Neutrophil (primary cell): ENCODE measurements at regions not wholly inside any gene's neighbourhood (a gene's known extent, or its start where the extent isn't known, plus 50 kb on each side); places are given as distances from the start of the nearest gene placed in this dataset.

Experiments used
- H3K27ac ChIP-seq: fragments of 200-600 bp; sonication (generic); 2 replicates; pipeline ENCODE4 v1.5.1; 2016; ENCODE audit warnings: mild to moderate bottlenecking, moderate library complexity
- H3K27me3 ChIP-seq: fragments of 200-600 bp; sonication (generic); 2 replicates; pipeline ENCODE4 v1.6.0; 2016; ENCODE audit warnings: mild to moderate bottlenecking
- H3K36me3 ChIP-seq: fragments of 200-600 bp; sonication (generic); 2 replicates; pipeline ENCODE4 v1.5.1; 2017
- H3K4me1 ChIP-seq, 2 experiments: fragments of 200-600 bp in 1 of 2; sonication (generic) in 1 of 2; 1 replicate in 1 of 2; 2 replicates in 1 of 2; pipeline versions ENCODE4 v1.5.1 to v1.6.1; 2013 to 2016; ENCODE audit warnings: low read depth in 1 of 2, low read length in 1 of 2, mild to moderate bottlenecking in 1 of 2, moderate library complexity in 1 of 2; ENCODE audit not compliant: control insufficient read depth in 1 of 2, insufficient read depth in 1 of 2
- H3K4me3 ChIP-seq, 2 experiments: fragments of 200-600 bp in 1 of 2; sonication (generic) in 1 of 2; 1 replicate in 1 of 2; 2 replicates in 1 of 2; pipeline ENCODE4 v1.5.1; 2013 to 2016; ENCODE audit warnings: low read depth in 1 of 2, low read length in 1 of 2, mild to moderate bottlenecking in 1 of 2, moderate library complexity in 1 of 2
- H3K9me3 ChIP-seq: fragments of 200-600 bp; sonication (generic); 2 replicates; pipeline ENCODE4 v1.5.1; 2016
- CTCF ChIP-seq: fragments of 200-600 bp; sonication (generic); IDR thresholded peaks from 2 replicates; pipeline ENCODE4 v1.5.1; 2016; ENCODE audit warnings: antibody characterized with exemption

- Histone ChIP-seq H3K27ac (no peak overlapping the region), H3K27me3 (peaks cover 49% of the 10 kb centered on the region), H3K36me3 (no peaks in the 10 kb centered on the region), H3K4me1 (no peaks in the 10 kb centered on the region), H3K4me3 (no peak overlapping the region), H3K9me3 (no peaks in the 10 kb centered on the region)
- no peak for TF ChIP-seq CTCF
These were observed 59.8 kb upstream of the IRS2 start for GRCh38 chr13:109846185-109846584.

GRCh38 chr13:109844396-109844795, 58.0 kb upstream of the IRS2 start:
- Histone ChIP-seq H3K9me3 (no peaks in the 10 kb centered on the region), H3K36me3 (no peaks in the 10 kb centered on the region), H3K27me3 (peaks cover 61% of the 10 kb centered on the region), H3K27ac (no peak overlapping the region), H3K4me1 (no peaks in the 10 kb centered on the region), H3K4me3 (no peak overlapping the region)
- no peak for TF ChIP-seq CTCF

- peaks cover 62% of the 10 kb centered on the region for H3K27me3 ChIP-seq
- H3K27ac ChIP-seq: no peak overlapping the region
- no peak overlapping the region for H3K4me3 ChIP-seq
- TF ChIP-seq CTCF: no peak
- no peaks in the 10 kb centered on the region for H3K36me3 ChIP-seq
- no peaks in the 10 kb centered on the region for H3K9me3 ChIP-seq
- no peaks in the 10 kb centered on the region for H3K4me1 ChIP-seq
These were observed 57.3 kb upstream of the IRS2 start for GRCh38 chr13:109843695-109844094.

GRCh38 chr13:109842212-109842920, 56.0 kb upstream of the IRS2 start:
- no peaks in the 10 kb centered on the region for H3K4me1 ChIP-seq
- no peaks in the 10 kb centered on the region for H3K9me3 ChIP-seq
- TF ChIP-seq CTCF: no peak
- H3K27ac ChIP-seq: no peak overlapping the region
- no peak overlapping the region for H3K4me3 ChIP-seq
- H3K36me3 ChIP-seq: no peaks in the 10 kb centered on the region
- H3K27me3 ChIP-seq: peaks cover 54% of the 10 kb centered on the region

- Histone ChIP-seq H3K36me3 (no peaks in the 10 kb centered on the region), H3K4me3 (no peak overlapping the region), H3K27ac (no peak overlapping the region), H3K27me3 (peaks cover 44% of the 10 kb centered on the region), H3K9me3 (no peaks in the 10 kb centered on the region), H3K4me1 (no peaks in the 10 kb centered on the region)
- TF ChIP-seq CTCF: no peak
These were observed 54.5 kb upstream of the IRS2 start for GRCh38 chr13:109840893-109841287.
